SJSA1 (cell line): ENCODE measurements at regions not wholly inside any gene's neighbourhood (a gene's known extent, or its start where the extent isn't known, plus 50 kb on each side); places are given as distances from the start of the nearest gene placed in this dataset.
"Not testable (repeated sequence)": the region's sequence is repeated elsewhere in the genome, so short reads cannot be mapped to it uniquely, and the experiment has no call there.

ENCODE experiments used
- DNase-seq, 2 experiments: peaks; one replicate each; pipeline ENCODE4 v3.0.0-alpha.2; 2015 to 2020; ENCODE audit warnings: low spot score in 2 of 2, low read depth in 1 of 2
- H3K27ac ChIP-seq: fragments of 250-450 bp; sonication (Bioruptor Pico); 2 replicates; pipeline ENCODE4 v1.5.1; 2020; ENCODE audit warnings: mild to moderate bottlenecking, moderate library complexity
- H3K27me3 ChIP-seq: fragments of 250-450 bp; sonication (Bioruptor Pico); replicated peaks from 2 replicates; pipeline ENCODE4 v1.5.1; 2020; ENCODE audit warnings: mild to moderate bottlenecking, moderate library complexity
- H3K36me3 ChIP-seq: fragments of 250-450 bp; sonication (Bioruptor Pico); 2 replicates; pipeline ENCODE4 v1.5.1; 2020; ENCODE audit warnings: mild to moderate bottlenecking
- H3K4me1 ChIP-seq: fragments of 250-450 bp; sonication (Bioruptor Pico); replicated peaks from 2 replicates; pipeline ENCODE4 v1.6.1; 2021; ENCODE audit warnings: mild to moderate bottlenecking
- H3K4me3 ChIP-seq: fragments of 250-450 bp; sonication (Bioruptor Pico); 2 replicates; pipeline ENCODE4 v1.5.1; 2020; ENCODE audit warnings: mild to moderate bottlenecking
- H3K9me3 ChIP-seq: fragments of 250-450 bp; sonication (Bioruptor Pico); replicated peaks from 2 replicates; pipeline ENCODE4 v1.5.1; 2020; ENCODE audit warnings: mild to moderate bottlenecking

GRCh38 chr2:95760806-95761525 lies 169.2 kb downstream of the TRIM43 start:
- Histone ChIP-seq H3K9me3 (no peaks in the 10 kb centered on the region), H3K27me3 (no peaks in the 10 kb centered on the region), H3K27ac (no peak overlapping the region), H3K4me3 (no peak overlapping the region), H3K36me3 (no peaks in the 10 kb centered on the region), H3K4me1 (peaks cover 8% of the 10 kb centered on the region)
- peak; percentile 59 to 84 for DNase-seq

- no peak for DNase-seq
- Histone ChIP-seq H3K27me3 (no peaks in the 10 kb centered on the region), H3K27ac (no peak overlapping the region)
Observed at GRCh38 chr2:95761556-95761955, 169.8 kb downstream of the TRIM43 start.

GRCh38 chr2:95762023-95763021 lies 170.5 kb downstream of the TRIM43 start:
- H3K9me3 ChIP-seq, H3K4me1 ChIP-seq, DNase-seq, H3K4me3 ChIP-seq, H3K27me3 ChIP-seq, H3K27ac ChIP-seq, H3K36me3 ChIP-seq: not testable (repeated sequence)

More at GRCh38 chr2:95761556-95761955, 169.8 kb downstream of the TRIM43 start:
- Histone ChIP-seq H3K36me3 (no peaks in the 10 kb centered on the region), H3K9me3 (no peaks in the 10 kb centered on the region), H3K4me1 (peaks cover 8% of the 10 kb centered on the region), H3K4me3 (no peak overlapping the region)

DNA sequence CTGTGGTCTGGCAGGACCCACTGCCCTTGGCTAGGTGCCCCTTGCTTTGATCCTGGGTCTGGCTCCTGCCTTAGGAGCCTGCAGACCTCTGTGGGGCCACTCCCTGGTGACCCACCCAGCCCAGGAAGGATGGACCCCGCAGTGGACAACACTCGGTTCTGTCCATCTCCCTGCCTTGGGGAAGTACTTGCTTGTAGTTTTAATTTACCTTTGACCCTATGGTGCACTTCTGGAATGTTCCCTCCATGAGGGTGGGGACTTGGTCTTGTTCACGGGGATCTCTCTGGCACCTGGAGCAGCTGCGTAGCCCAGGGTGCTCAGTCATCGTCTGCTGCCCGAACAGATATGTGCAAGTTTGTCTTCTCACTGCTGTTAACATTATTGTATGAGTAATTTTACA lies 171.3 kb downstream of the TRIM43 start:
- not testable (repeated sequence) for H3K27me3 ChIP-seq, DNase-seq

DNA sequence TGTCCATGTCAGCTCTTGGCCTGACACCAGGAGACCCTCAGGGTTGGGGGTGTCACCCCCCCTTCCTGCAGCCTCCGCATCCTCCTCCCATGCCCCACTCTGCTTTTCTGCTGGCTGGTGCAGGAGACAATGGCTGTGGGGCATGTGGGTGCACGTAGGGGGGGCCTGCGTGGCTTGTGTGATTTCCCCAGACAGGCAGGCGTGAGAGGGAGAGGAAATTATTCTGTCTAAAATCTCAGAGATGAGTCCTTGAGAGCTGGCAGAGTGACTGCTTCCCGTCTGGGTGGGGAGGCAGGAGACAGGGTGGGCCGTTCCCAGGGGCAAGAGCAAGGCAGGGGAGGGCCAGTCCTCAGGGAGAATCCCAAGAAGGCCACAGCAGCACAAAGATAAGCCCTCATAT lies 173.2 kb downstream of the TRIM43 start:
- not testable (repeated sequence) for H3K9me3 ChIP-seq, DNase-seq

More for the DNA sequence above, 171.3 kb downstream of the TRIM43 start:
- not testable (repeated sequence) for H3K9me3 ChIP-seq, H3K36me3 ChIP-seq, H3K4me1 ChIP-seq, H3K27ac ChIP-seq, H3K4me3 ChIP-seq

DNA sequence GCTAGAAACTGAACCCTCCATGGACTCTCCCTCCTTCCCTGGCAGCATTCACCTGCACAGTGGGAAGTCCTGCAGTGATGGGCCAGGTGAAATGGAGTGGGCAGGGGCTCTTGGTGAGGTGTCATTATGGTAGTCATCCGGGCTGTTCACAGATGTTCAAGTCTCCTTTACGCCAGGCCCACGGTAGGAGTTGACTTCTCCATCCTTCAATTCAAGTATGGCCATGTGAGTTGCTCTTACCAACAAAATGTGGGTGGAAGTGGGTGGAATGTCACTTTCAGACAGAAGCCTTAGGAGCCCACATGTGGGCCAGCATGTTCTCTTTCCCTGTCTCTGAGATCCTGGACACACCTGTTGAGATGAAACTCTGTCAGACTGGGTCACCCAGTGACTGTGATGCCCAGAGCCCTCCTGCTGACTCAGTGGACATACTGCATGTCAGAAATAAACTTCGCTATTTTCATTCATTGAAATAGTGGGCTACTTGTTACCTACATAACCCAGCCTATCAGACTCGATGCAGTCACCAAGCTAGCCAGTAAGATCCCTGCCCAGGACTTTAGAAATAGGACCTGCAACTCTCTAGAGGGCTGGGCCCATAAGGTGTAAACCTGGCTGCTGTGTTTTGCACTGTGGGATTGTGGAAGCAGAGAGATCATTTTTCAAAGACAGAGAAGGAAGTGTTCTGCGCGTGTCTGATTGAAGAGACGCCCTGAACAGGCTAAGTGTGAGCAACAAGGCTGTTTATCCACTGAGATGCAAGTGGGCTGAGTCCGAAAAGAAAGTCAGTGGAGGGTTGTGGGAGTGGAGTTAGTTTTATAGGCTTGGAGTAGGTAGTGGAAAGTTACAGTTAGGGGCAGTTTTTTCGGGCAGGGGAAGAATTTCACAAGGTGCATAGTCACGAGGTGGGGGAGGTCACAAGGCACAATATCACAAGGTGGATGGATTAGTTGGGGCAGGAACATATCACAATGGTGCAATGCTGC lies 174.4 kb downstream of the TRIM43 start:
- not testable (repeated sequence) for H3K9me3 ChIP-seq, H3K27me3 ChIP-seq, H3K27ac ChIP-seq, DNase-seq, H3K36me3 ChIP-seq, H3K4me3 ChIP-seq, H3K4me1 ChIP-seq

More for the DNA sequence above, 173.2 kb downstream of the TRIM43 start:
- H3K27me3 ChIP-seq, H3K4me1 ChIP-seq, H3K27ac ChIP-seq, H3K36me3 ChIP-seq, H3K4me3 ChIP-seq: not testable (repeated sequence)

GRCh38 chr2:95767531-95767930 lies 175.7 kb downstream of the TRIM43 start:
- H3K4me3 ChIP-seq, H3K27ac ChIP-seq, H3K4me1 ChIP-seq, H3K9me3 ChIP-seq, H3K36me3 ChIP-seq, H3K27me3 ChIP-seq, DNase-seq: not testable (repeated sequence)

DNA sequence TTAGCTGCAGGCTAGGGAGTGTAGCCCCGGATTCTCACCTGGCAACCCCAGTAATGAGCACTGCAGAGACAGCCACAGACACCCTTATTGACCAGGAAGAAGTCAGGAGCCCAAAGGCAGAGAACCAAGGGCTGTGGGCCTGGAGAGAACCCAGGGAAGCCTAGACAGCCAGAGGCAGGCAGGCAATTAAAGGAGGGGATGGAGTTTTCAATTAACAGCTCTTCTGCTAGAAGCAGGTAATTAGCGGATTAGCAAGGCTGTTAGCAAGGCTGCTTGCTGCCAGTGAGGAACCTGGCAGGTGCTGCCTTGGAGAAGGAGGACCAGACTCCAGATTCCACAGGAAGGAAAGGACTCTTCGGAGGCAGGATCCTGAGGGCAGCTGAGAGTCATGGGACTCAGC lies 176.1 kb downstream of the TRIM43 start:
- H3K9me3 ChIP-seq, H3K27me3 ChIP-seq, DNase-seq, H3K4me3 ChIP-seq, H3K36me3 ChIP-seq, H3K4me1 ChIP-seq, H3K27ac ChIP-seq: not testable (repeated sequence)

DNA sequence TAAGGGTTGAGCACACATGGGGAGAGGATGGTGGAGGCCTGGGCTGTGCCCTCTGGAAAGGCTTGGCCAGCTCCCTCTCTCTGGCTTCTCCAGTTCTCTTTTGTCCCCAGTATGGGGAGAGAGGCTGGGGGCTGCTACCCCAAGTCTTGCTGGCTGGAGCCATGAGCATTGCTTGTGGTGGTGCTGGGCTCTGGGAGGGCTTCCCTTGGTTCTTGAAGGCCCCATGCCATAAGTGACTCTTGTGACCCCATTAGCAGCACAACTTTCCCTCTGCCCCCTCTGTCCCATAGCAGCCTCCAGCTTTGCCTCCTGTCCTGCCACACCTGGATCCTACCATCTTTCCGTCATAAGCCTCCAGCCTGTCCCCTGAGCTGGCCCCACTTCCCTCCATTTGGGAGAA lies 177.5 kb downstream of the TRIM43 start:
- not testable (repeated sequence) for H3K4me3 ChIP-seq, DNase-seq, H3K27ac ChIP-seq, H3K36me3 ChIP-seq, H3K27me3 ChIP-seq, H3K9me3 ChIP-seq, H3K4me1 ChIP-seq

DNA sequence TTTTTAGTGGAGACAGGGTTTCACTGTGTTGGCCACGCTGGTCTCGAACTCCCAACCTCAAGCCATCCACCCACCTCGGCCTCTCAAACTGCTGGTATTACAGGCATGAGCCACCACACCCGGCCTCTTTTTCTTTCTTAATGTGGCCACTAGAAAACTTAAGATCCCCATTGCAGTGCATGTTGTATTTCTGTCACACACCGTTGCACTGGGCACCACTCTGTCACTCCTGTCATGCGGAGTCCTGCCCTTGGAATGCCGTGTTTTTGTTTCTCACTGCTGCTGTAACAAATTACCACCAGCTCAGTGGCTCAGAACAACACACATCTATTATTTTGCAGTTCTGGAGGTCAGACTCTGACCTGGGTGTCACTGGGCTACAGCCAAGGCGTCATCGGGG lies 178.9 kb downstream of the TRIM43 start:
- not testable (repeated sequence) for H3K27me3 ChIP-seq, H3K9me3 ChIP-seq, H3K27ac ChIP-seq, H3K4me3 ChIP-seq, H3K4me1 ChIP-seq, DNase-seq, H3K36me3 ChIP-seq

DNA sequence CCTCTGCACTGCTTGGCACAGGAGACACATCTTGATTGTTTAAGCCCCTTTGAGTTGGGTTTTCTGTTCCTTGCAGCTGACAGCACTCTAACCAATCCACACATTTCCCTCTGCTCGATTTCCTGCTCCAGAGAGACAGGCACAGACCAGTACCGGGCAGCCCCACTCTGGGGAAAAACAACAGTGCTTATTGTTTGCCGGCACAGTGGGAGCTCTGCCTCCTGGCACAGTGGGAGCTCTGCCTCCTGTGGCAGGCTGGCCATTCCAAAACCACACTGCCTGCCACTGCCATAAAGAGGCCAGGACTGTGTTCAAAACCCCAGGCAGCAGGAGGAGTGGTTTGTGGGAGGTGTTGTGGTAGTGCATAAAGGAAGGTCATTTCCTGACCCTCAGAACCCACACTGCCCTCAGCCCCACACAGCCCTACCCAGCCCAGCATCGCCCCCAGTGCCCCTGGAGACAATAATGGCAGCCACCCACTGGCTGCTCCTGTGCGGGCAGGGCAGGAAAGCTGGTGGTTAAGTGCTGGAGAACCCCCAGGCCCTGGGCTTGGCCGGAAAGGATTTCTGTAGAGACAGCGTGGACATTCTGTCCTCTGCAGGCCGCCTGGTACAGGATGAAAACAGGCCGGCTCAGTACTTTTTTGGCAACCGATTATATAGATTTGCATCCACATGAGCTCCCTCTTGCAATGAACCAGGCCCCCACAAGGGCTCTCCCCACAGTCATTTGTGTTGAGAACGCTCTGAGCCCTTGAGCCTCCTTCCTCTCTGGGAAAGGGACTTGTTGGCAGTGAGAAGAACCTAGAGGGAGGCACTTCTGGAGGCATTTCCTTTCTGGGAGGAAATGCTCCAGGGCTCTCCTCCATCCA lies 182.8 kb downstream of the TRIM43 start:
- not testable (repeated sequence) for H3K4me3 ChIP-seq, H3K27me3 ChIP-seq, H3K36me3 ChIP-seq, DNase-seq, H3K27ac ChIP-seq, H3K4me1 ChIP-seq, H3K9me3 ChIP-seq

DNA sequence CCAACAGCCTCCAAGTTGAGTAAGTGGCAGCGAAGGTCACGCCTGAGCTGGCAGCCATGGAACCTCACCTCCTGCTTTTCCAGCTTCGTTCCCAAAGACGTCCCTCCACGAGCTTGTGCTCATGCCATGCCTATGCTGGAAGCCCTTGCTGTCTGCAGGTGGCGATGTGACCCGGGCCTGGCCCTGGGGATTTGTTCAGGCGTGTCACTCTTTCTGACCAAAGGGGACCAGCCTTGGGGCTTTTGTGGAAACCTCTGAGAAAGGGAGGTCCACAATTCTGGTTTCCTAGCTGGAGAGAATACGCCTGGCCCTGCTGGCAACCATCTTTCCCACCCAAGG lies 183.4 kb downstream of the TRIM43 start:
- H3K27me3 ChIP-seq, H3K36me3 ChIP-seq, DNase-seq, H3K4me1 ChIP-seq, H3K4me3 ChIP-seq, H3K9me3 ChIP-seq, H3K27ac ChIP-seq: not testable (repeated sequence)
